ENCODE measurements at regions not wholly inside any gene's neighbourhood (a gene's known extent, or its start where the extent isn't known, plus 50 kb on each side); places are given as distances from the start of the nearest gene placed in this dataset.
"Not testable (repeated sequence)": the region's sequence is repeated elsewhere in the genome, so short reads cannot be mapped to it uniquely, and the experiment has no call there.

- no peak for DNase-seq (ENCODE audit: low spot score)
Measured at GRCh38 chr13:40338217-40338616, 328.2 kb downstream of the FOXO1 start.

GRCh38 chr13:40340368-40341095 lies 325.9 kb downstream of the FOXO1 start:
- no peak for DNase-seq (ENCODE audit: low spot score)

GRCh38 chr13:40341096-40341471 lies 325.4 kb downstream of the FOXO1 start:
- no peak for DNase-seq (ENCODE audit: low spot score)

- no peak for DNase-seq (ENCODE audit: low spot score)
Measured at GRCh38 chr13:40341501-40341900, 324.9 kb downstream of the FOXO1 start.

DNA sequence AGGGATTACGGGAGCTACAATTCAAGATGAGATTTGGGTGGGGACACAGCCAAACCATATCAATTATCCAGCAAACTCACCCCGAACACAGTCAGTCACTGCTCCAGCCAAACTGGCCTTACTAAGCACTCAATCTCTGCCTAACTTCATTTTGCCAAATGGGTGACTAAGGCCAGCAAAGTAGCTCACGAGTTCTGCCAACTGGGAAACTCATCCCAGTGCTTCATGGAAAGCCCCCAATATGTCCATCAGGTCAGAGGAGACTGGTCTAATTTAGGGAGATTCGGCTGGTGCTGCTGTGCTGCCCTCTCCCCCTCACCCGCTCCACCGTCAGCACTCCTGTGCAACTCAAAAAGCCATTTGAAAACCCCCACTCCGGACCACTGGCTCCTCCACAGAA lies 324.0 kb downstream of the FOXO1 start:
- DNase-seq (ENCODE audit: low spot score): no peak

DNA sequence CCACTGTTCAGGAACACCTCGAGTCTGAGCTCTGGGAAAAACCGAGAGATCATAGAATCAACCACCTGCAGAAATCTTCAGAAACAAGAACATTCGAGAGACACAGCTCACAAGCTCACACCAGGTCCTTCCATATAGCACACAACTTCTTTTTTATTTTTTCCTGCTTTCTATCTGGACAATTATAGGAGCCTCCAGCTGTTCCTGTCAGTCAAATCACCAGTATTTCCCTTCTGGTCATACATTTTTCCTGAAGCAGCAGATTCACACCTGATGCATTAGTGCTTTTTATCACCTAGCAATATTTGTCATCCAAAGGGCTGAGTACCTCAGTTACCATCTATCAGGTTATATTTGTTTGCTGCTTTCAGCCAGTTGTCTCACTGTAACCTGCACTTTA lies 323.5 kb downstream of the FOXO1 start:
- DNase-seq (ENCODE audit: low spot score): no peak

DNA sequence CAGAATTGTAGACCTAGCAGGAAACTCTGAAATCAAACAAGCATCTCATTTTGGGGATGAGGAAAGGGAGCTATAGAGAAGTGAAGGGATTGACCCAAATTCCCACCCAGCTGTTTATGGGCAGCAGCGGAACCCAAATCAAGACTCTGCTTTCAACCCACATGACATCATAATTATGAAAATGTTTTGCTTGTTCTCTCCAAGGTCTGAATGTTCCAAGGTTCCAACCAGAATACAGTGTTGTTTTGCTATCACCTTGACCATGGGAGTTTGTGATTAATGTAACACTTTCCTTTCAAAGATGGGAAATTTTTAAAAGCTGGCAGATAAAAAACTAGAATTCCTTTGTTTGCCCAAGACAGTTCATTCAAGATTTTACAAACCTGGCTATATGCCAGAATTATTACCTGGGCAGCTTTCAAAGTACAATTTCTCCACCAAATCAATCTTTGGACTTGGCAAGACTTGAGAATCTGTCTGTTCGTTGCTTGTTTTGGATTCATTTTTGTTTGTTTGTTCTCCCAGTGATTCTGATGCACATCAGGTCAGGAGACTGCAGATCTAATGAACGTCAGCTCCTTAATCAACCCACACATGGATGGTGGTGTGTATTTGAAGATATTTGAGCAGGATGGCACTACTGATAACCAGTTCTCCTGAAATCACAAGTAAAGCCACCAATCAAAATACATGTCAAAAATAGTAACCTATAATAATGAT lies 322.7 kb downstream of the FOXO1 start:
- no peak for DNase-seq (ENCODE audit: low spot score)

- no peak for DNase-seq (ENCODE audit: low spot score)
Measured at GRCh38 chr13:40344270-40345148, 321.9 kb downstream of the FOXO1 start.

DNA sequence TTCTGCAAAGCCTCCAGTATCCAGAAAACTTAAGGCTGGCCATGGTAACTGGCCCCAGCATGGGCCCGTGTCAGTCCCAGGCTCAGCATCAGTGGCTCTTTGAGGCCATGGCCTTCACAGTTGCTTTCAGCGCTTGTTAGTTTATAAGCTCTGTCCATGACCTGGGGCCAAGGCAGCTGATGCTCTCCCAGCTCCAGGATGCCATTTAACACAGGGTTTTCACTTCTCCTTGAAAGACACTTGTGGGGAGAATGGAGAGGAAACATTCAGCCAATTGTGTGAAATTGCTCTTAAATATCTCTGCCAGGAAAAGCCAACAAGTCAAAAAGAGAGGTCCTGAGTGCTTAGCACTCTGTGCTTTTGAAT lies 321.3 kb downstream of the FOXO1 start:
- DNase-seq (ENCODE audit: low spot score): no peak

GRCh38 chr13:40345654-40346372 lies 320.6 kb downstream of the FOXO1 start:
- DNase-seq (ENCODE audit: low spot score): no peak

DNA sequence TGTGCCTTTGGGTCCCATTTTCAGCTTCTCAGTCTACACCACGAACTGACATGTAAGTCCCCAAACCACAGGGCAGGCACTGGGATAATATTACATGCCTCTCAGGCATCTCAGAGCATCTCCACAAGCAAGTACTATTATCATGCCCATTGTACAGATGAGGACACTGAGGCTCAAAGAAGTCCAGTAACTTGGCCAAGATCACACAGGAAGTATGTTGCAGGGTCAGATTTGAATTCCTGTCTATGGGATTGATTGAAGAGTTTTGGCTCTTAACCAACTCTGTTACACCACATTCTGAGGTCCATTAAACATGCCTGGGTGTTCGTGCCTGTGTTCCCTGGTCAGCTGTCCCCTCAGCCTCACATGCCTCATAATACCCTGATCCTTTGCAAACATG lies 319.8 kb downstream of the FOXO1 start:
- no peak for DNase-seq (ENCODE audit: low spot score)

DNA sequence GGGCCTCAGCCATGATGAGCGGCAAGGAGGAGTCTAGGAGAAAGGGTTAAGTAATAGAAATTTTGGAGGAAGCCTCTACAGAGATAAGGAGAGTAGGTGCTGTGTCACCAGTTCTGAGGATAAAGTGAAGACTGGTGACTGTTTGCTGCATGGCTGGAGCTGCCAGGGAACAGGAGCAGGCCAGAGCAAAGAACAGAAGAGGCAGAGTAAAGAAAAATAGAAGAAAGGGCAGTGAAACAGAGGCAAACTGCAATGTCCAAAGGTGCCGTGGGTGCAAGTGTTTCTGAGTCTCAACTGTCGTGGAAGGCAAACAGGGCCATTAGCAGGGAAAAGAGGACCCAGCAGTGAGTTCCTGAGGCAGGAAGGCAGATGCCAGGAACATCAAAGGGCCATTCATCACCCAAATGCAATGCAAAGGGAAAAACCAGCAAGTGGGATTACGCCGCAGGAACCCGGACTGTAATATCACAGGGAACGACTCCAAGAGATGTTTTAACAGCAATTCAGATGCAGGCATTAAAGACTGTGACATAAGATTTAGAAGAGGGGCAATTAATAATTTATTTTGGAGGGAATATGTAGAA lies 318.3 kb downstream of the FOXO1 start:
- DNase-seq (ENCODE audit: low spot score): no peak

DNA sequence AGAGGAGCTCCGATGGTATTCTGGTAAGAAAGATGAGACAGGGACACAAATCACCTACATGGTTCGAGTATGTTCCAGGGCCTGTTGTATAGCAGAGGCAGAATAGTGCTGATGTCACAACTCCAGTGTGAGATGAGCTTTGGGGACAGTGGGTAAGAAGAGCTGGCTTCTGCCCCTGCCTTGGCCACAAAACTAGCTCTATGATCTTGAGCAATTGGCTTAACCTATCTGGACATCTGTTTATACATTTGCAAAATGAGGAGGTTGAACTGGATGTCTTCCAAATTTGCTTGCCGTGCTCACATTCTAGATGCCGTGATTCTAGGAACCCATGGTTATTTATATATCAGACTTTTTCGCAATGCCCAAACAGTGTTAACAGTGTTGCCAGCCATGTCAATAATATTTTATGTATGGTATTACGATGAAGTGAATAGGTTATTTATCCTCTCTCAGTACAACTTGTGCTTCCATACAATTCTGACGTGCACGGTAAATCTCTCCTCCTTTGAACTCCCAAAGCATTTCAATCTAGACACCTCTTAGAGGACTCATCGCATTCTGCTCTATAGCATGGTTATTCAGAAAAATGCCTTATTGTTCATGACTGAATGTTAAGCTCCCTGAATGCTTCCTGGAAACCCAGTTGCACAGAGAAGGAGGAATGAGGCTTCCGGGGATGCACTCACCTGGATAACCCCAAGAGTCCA lies 316.0 kb downstream of the FOXO1 start:
- no peak for DNase-seq (ENCODE audit: low spot score)

GRCh38 chr13:40351537-40352379 lies 314.7 kb downstream of the FOXO1 start:
- DNase-seq (ENCODE audit: low spot score): no peak

DNA sequence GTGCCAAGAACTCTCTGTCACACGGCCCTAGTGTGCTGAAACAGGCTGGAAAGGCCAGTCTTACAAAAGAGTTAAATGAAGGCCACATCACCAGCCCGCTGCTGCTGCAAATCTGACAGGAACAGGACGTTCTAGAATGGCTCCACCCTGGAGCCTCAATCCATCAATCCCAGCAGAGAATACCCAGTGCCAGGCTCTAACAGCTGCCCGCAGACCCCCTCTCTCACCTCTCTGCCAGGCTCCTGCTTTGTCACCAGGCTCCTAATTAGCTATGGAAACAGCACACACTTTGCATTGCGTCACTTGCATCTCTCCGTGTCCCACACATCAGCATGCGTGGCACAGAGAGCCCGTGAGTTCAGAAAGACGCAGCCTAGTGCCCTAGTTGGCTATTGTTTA lies 314.1 kb downstream of the FOXO1 start:
- no peak for DNase-seq (ENCODE audit: low spot score)

GRCh38 chr13:40352802-40353562 lies 313.5 kb downstream of the FOXO1 start:
- no peak for DNase-seq (ENCODE audit: low spot score)

- no peak for DNase-seq (ENCODE audit: low spot score)
Measured at GRCh38 chr13:40355126-40355724, 311.2 kb downstream of the FOXO1 start.

- DNase-seq (ENCODE audit: low spot score): no peak
Measured at GRCh38 chr13:40356011-40356410, 310.4 kb downstream of the FOXO1 start.

- DNase-seq (ENCODE audit: low spot score): not testable (repeated sequence)
Measured at GRCh38 chr13:40356458-40356857, 310.0 kb downstream of the FOXO1 start.
